PC-9 (cell line): ENCODE measurements at regions not wholly inside any gene's neighbourhood (a gene's known extent, or its start where the extent isn't known, plus 50 kb on each side); places are given as distances from the start of the nearest gene placed in this dataset.

Experiments
- CTCF ChIP-seq: fragments of 200-600 bp; sonication (generic); conservative IDR thresholded peaks from 2 replicates; pipeline ENCODE4 v1.6.1; 2017; ENCODE audit warnings: mixed run types, antibody characterized with exemption, mild to moderate bottlenecking, moderate library complexity
- EZH2 ChIP-seq: fragments of 200-600 bp; sonication (generic); IDR thresholded peaks from 2 replicates; pipeline ENCODE4 v1.8.0; 2017; ENCODE audit warnings: antibody characterized with exemption, low read depth

DNA sequence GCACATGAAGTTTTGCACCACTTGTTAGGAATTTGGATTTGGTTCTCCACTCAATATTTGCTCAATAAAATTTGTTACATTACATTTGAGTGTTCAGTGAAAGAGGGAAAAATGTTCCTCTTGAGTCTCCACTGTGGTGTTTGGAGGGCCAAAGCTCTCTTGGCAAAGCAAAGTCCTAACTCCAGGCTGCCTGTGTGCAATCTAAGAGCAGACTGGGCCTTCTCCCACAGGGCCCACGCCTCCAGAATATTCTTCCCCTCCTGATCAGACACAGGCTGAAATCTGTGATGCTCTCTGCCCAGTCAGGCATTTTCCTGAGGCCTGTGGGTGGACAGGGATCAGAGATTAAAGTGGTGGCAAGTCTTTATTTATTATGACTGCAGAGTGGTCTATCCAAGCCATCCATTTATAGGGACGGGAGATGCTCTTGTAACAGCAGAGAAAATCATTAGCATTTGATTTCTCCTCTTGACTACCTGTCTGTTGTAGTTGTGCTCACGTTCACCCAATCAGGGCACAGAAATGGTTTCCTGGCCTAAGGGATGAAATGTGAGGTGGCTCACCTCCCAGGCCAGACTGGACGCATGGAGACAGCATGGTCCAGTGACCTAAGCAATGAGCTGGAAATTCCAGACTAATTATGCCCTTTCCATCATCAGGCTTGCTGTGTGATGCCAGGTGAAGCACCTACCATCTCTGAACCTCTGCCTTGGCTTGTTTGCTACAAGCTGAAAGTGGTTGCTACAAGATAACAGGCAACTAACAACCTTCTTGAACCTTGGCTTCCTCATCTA, 147.1 kb upstream of the NRBF2 start:
- TF ChIP-seq CTCF (no peak), EZH2 (no peak)
